ENCODE measurements at regions not wholly inside any gene's neighbourhood (a gene's known extent, or its start where the extent isn't known, plus 50 kb on each side); places are given as distances from the start of the nearest gene placed in this dataset.

- no peak overlapping the region for H3K4me3 ChIP-seq (replicated peaks in 1 of 2; ENCODE audit: low read depth in 1 of 2, low read length in 2 of 2)
- no peak for ATAC-seq
- no peak overlapping the region for H3K4me2 ChIP-seq (ENCODE audit: low read length)
- ChIA-PET CTCF (no interaction called here), POLR2A (no interaction called here), RAD21 (ENCODE audit: low non-redundant PET in 1 of 2, low total read pairs in 2 of 2, uncharacterized antibody in 2 of 2, unreplicated experiment in 2 of 2) (no interaction called here)
- no peak for DNase-seq (ENCODE audit: low read depth, low spot score)
- no peaks in the 10 kb centered on the region for H3K9me2 ChIP-seq (ENCODE audit: insufficient read depth)
- no peak overlapping the region for H3K27ac ChIP-seq (ENCODE audit: low read depth, low read length)
- no peaks in the 10 kb centered on the region for H3K27me3 ChIP-seq (ENCODE audit: insufficient read depth, low read length)
- no peak overlapping the region for H2AFZ ChIP-seq (ENCODE audit: low read depth, low read length, poor library complexity, severe bottlenecking)
- no peaks in the 10 kb centered on the region for H3K79me2 ChIP-seq (ENCODE audit: insufficient read depth, low read length)
- BruUV-seq (replicated peaks) = no TSS peak
- no peak overlapping the region for H3K9ac ChIP-seq (ENCODE audit: low read length)
- H4K20me1 ChIP-seq (ENCODE audit: insufficient read depth) = no peaks in the 10 kb centered on the region
- no peaks in the 10 kb centered on the region for H3K4me1 ChIP-seq (ENCODE audit: control insufficient read depth in 1 of 2, insufficient read depth in 2 of 2, low read length in 2 of 2)
- intact Hi-C loops (cut with micrococcal nuclease) = no loop called here
- no peaks in the 10 kb centered on the region for H3K9me3 ChIP-seq (ENCODE audit: control insufficient read depth in 1 of 2, insufficient read depth in 1 of 2, low read depth in 1 of 2, low read length in 2 of 2)
- no peaks in the 10 kb centered on the region for H3K36me3 ChIP-seq (ENCODE audit: control insufficient read depth in 1 of 2, insufficient read depth in 2 of 2, low read length in 2 of 2)
- no peak for TF ChIP-seq YY1 (IDR thresholded peaks at IDR 0.05; ENCODE audit: extremely low read depth, insufficient replicate concordance, low read depth, low read length)
- no peak for TF ChIP-seq SP1 (IDR thresholded peaks at IDR 0.05; ENCODE audit: low read depth)
- TF ChIP-seq CEBPB (IDR thresholded peaks at IDR 0.05; ENCODE audit: low read depth) = no peak
- no peak for TF ChIP-seq SRF (IDR thresholded peaks at IDR 0.05; ENCODE audit: low read depth)
- TF ChIP-seq REST (IDR thresholded peaks at IDR 0.05; ENCODE audit: low read depth) = no peak
- TF ChIP-seq ZBTB33 (IDR thresholded peaks at IDR 0.05; ENCODE audit: extremely low read depth, insufficient replicate concordance, low read length) = no peak
- TF ChIP-seq EZH2phosphoT487 (IDR thresholded peaks at IDR 0.05; ENCODE audit: borderline replicate concordance) = no peak
- TF ChIP-seq EGR1 (IDR thresholded peaks at IDR 0.05; ENCODE audit: low read depth) = no peak
- no peak for TF ChIP-seq EZH2 (IDR thresholded peaks at IDR 0.05)
- TF ChIP-seq RAD21 (IDR thresholded peaks at IDR 0.05; ENCODE audit: low read depth) = no peak
Observed at GRCh38 chr6:15956205-15957106, 172.4 kb upstream of the MYLIP start.
